HepG2 (cell line): ENCODE measurements at regions not wholly inside any gene's neighbourhood (a gene's known extent, or its start where the extent isn't known, plus 50 kb on each side); places are given as distances from the start of the nearest gene placed in this dataset.

ENCODE experiments used
- ATAC-seq: fragments of 200-7000 bp; cut with Tn5 transposase; 3 replicates; pipeline ENCODE4 v1.9.1; 2020; ENCODE audit warnings: mild to moderate bottlenecking, moderate library complexity
- BruUV-seq: library from RNA; stranded (reverse); fragments of 400-500 nt; replicated peaks from 2 replicates; lab custom pipeline; 2021; lab: Mats Ljungman, UMichigan
- CTCF ChIA-PET: fragments of 300-600 bp; formaldehyde crosslinking; extraction: SDS; loops from one replicate; lab custom pipeline; 2021; ENCODE audit warnings: low total read pairs, inconsistent platforms, low intra/inter-chr PET ratio; lab: Yijun Ruan, JAX
- POLR2A ChIA-PET: fragments of 350-600 bp; sonication (Branson Sonifier 250); formaldehyde crosslinking; loops from one replicate; lab custom pipeline; 2020; ENCODE audit warnings: antibody characterized with exemption, inconsistent platforms; lab: Yijun Ruan, JAX
- DNase-seq: peaks from one replicate; pipeline ENCODE4 v3.0.0-alpha.2; 2015; ENCODE audit warnings: low spot score
- FAIRE-seq: peaks from 3 replicates; lab custom pipeline; 2011; peaks lifted over from hg19 to GRCh38; lab: Jason Lieb, UNC
- H2AFZ ChIP-seq: one replicate; pipeline ENCODE4 v1.6.1; 2011; ENCODE audit warnings: low read length, inconsistent platforms
- H3K27ac ChIP-seq: fragments of 300-600 bp; 3 replicates; pipeline ENCODE4 v1.8.0; 2011; ENCODE audit warnings: mixed run types, mild to moderate bottlenecking, mixed read lengths, low read length, inconsistent platforms; ENCODE audit not compliant: insufficient read depth; ENCODE audit errors: extremely low read length
- H3K27me3 ChIP-seq, 2 experiments: fragments of 200-600 bp in 1 of 2; 2 replicates in 1 of 2; 3 replicates in 1 of 2; pipeline versions ENCODE4 v1.6.0 to v1.8.0; 2011; ENCODE audit warnings: low read length in 2 of 2, mild to moderate bottlenecking in 2 of 2, moderate library complexity in 2 of 2, inconsistent platforms in 1 of 2; ENCODE audit not compliant: insufficient read depth in 2 of 2, control insufficient read depth in 1 of 2
- H3K36me3 ChIP-seq, 2 experiments: fragments of 200-600 bp in 1 of 2; replicated peaks in 1 of 2; 2 replicates in 1 of 2; 3 replicates in 1 of 2; pipeline versions ENCODE4 v1.5.1 to v1.8.0; 2011; ENCODE audit warnings: low read length in 2 of 2, inconsistent platforms in 1 of 2; ENCODE audit not compliant: insufficient read depth in 2 of 2, control insufficient read depth in 1 of 2
- H3K4me1 ChIP-seq: 2 replicates; pipeline ENCODE4 v1.5.1; 2012; ENCODE audit warnings: low read length, inconsistent platforms; ENCODE audit not compliant: insufficient read depth
- H3K4me2 ChIP-seq: 2 replicates; pipeline ENCODE4 v1.6.0; 2011; ENCODE audit warnings: low read depth, low read length, inconsistent platforms
- H3K4me3 ChIP-seq, 3 experiments: fragments of 200-600 bp in 1 of 3; sonication (generic), shearing (Covaris generic) in 1 of 3; replicated peaks in 1 of 3; 2 replicates each; pipeline ENCODE4 v1.5.1; 2011 to 2016; ENCODE audit warnings: low read length in 3 of 3, inconsistent platforms in 2 of 3, low read depth in 2 of 3, mild to moderate bottlenecking in 2 of 3, control low read depth in 1 of 3, mixed read lengths in 1 of 3; ENCODE audit not compliant: insufficient read depth in 1 of 3
- H3K79me2 ChIP-seq: one replicate; pipeline ENCODE4 v1.6.1; 2011; ENCODE audit warnings: low read length, inconsistent platforms; ENCODE audit not compliant: insufficient read depth
- H3K9ac ChIP-seq: 2 replicates; pipeline ENCODE4 v1.6.0; 2011; ENCODE audit warnings: mild to moderate bottlenecking, low read depth, low read length, inconsistent platforms; ENCODE audit not compliant: insufficient read depth
- H3K9me3 ChIP-seq: 2 replicates; pipeline ENCODE4 v1.5.1; 2012; ENCODE audit warnings: mild to moderate bottlenecking, low read length
- H4K20me1 ChIP-seq: 2 replicates; pipeline ENCODE4 v1.6.0; 2011; ENCODE audit warnings: inconsistent platforms, mild to moderate bottlenecking, low read length, moderate library complexity; ENCODE audit not compliant: insufficient read depth
- ARNT2 ChIP-seq: sonication (generic); formaldehyde crosslinking; IDR thresholded peaks from 2 replicates; pipeline ENCODE4 v1.8.0; 2022; ENCODE audit warnings: mild to moderate bottlenecking, low read depth, missing genetic modification reagents, moderate library complexity
- ELK4 ChIP-seq: sonication (generic); formaldehyde crosslinking; IDR thresholded peaks from 2 replicates; pipeline ENCODE4 v1.9.0; 2021; ENCODE audit warnings: missing genetic modification reagents, borderline replicate concordance
- ETV6 ChIP-seq: sonication (generic); formaldehyde crosslinking; conservative IDR thresholded peaks from 2 replicates; pipeline ENCODE4 v1.4.0; 2020; ENCODE audit warnings: missing genetic modification reagents
- GFI1 ChIP-seq: sonication (generic); formaldehyde crosslinking; IDR thresholded peaks from 2 replicates; pipeline ENCODE4 v1.5.0; 2020; ENCODE audit warnings: missing genetic modification reagents, mild to moderate bottlenecking, borderline replicate concordance
- GTF2F1 ChIP-seq: fragments of 150-350 bp; IDR thresholded peaks from 2 replicates; pipeline ENCODE4 v1.6.1; 2014; ENCODE audit warnings: low read length
- HMG20A ChIP-seq: IDR thresholded peaks from 2 replicates; pipeline ENCODE4 v1.6.1; 2016; ENCODE audit warnings: borderline replicate concordance
- KLF12 ChIP-seq: sonication (generic); formaldehyde crosslinking; IDR thresholded peaks from 2 replicates; pipeline ENCODE4 v1.4.0; 2020; ENCODE audit warnings: missing genetic modification reagents, borderline replicate concordance
- NFRKB ChIP-seq: fragments of 450-650 bp; IDR thresholded peaks from 2 replicates; pipeline ENCODE4 v1.6.1; 2017
- RFX5 ChIP-seq: IDR thresholded peaks from 2 replicates; pipeline ENCODE4 v1.6.1; 2011; ENCODE audit warnings: low read depth, low read length, improper control_type of control experiment
- ZBTB44 ChIP-seq: sonication (generic); formaldehyde crosslinking; IDR thresholded peaks from 2 replicates; pipeline ENCODE4 v1.4.0; 2020; ENCODE audit warnings: missing genetic modification reagents
- ZBTB49 ChIP-seq: sonication (generic); formaldehyde crosslinking; IDR thresholded peaks from 2 replicates; pipeline ENCODE4 v1.4.0; 2020; ENCODE audit warnings: missing genetic modification reagents, borderline replicate concordance
- ZFP62 ChIP-seq: sonication (generic); formaldehyde crosslinking; IDR thresholded peaks from 2 replicates; pipeline ENCODE4 v1.4.0; 2020; ENCODE audit warnings: missing genetic modification reagents
- ZNF383 ChIP-seq: sonication (generic); formaldehyde crosslinking; IDR thresholded peaks from 2 replicates; pipeline ENCODE4 v1.4.0; 2020; ENCODE audit warnings: missing genetic modification reagents, mild to moderate bottlenecking, borderline replicate concordance
- ZNF460 ChIP-seq: sonication (generic); formaldehyde crosslinking; IDR thresholded peaks from 2 replicates; pipeline ENCODE4 v1.5.1; 2020; ENCODE audit warnings: missing genetic modification reagents, mild to moderate bottlenecking, borderline replicate concordance
- ZNF616 ChIP-seq: sonication (generic); formaldehyde crosslinking; IDR thresholded peaks from 2 replicates; pipeline ENCODE4 v1.5.0; 2020; ENCODE audit warnings: low read depth, mild to moderate bottlenecking, missing genetic modification reagents
- WGBS: methylation state at CpG from one replicate; pipeline ENCODE4 v1.1.6; 2017; ENCODE audit warnings: low lambda C conversion rate; 5-methylcytosine and 5-hydroxymethylcytosine counted together
- in situ Hi-C: cut with HindIII; loops from 2 replicates; pipeline ENCODE4 v1.10.0; 2017; ENCODE audit warnings: low pct_unique_long_range_greater_than_20kb; ENCODE audit not compliant: extremely low pct_ligation_motif_present
- intact Hi-C: fragments of 100-400 bp; cut with micrococcal nuclease; formaldehyde crosslinking; loops from one replicate; pipeline ENCODE4 v1.10.0; 2022; ENCODE audit not compliant: unreplicated experiment

- ATAC-seq (no peak), FAIRE-seq (no peak)
- no peaks in the 10 kb centered on the region for H3K79me2 ChIP-seq
- POLR2A ChIA-PET: no interaction called here
- no peaks in the 10 kb centered on the region for H3K36me3 ChIP-seq
- no peak for TF ChIP-seq ZNF616 (CRISPR knock-in tag)
- TF ChIP-seq ZNF460 (CRISPR knock-in tag): no peak
- TF ChIP-seq ARNT2 (CRISPR knock-in tag): no peak
- no peak for TF ChIP-seq RFX5
- no peak for TF ChIP-seq NFRKB
- TF ChIP-seq, all 625 proteins: peak for 0
- no peak for DNase-seq
- CTCF ChIA-PET: no interaction called here
- Histone ChIP-seq H3K9me3 (peaks cover 70% of the 10 kb centered on the region), H3K4me2 (no peak overlapping the region), H3K4me3 (no peak overlapping the region), H3K27ac (no peak overlapping the region), H3K27me3 (no peaks in the 10 kb centered on the region), H2AFZ (no peak overlapping the region), H3K4me1 (no peaks in the 10 kb centered on the region), H4K20me1 (no peaks in the 10 kb centered on the region), H3K9ac (no peak overlapping the region)
- BruUV-seq: no TSS peak
- in situ Hi-C loops (no loop called here), intact Hi-C loops (no loop called here)
- 0% methylated on average over 1 of the region's 1 CpG for WGBS
These were observed 263.8 kb downstream of the CDH11 start for GRCh38 chr16:64858076-64858475.

- no peak overlapping the region for H3K9ac ChIP-seq
- H4K20me1 ChIP-seq: no peaks in the 10 kb centered on the region
- ChIA-PET CTCF (no interaction called here), POLR2A (no interaction called here)
- H3K9me3 ChIP-seq: peaks cover 71% of the 10 kb centered on the region
- in situ Hi-C loops: no loop called here
- no peak overlapping the region for H3K27ac ChIP-seq
- H3K79me2 ChIP-seq: no peaks in the 10 kb centered on the region
- H3K36me3 ChIP-seq: no peaks in the 10 kb centered on the region
- FAIRE-seq: no peak
- no peaks in the 10 kb centered on the region for H3K27me3 ChIP-seq
- BruUV-seq: no TSS peak
- no peak for DNase-seq
- no peak overlapping the region for H2AFZ ChIP-seq
- ATAC-seq: no peak
- intact Hi-C loops: no loop called here
- 3% methylated on average over 2 of the region's 2 CpGs for WGBS
- H3K4me1 ChIP-seq: no peaks in the 10 kb centered on the region
- H3K4me3 ChIP-seq: no peak overlapping the region
- H3K4me2 ChIP-seq: no peak overlapping the region
- TF ChIP-seq ZNF383 (CRISPR knock-in tag) (no peak), ZFP62 (no peak), GTF2F1 (no peak), HMG20A (CRISPR knock-in tag) (no peak), ZBTB49 (no peak), ETV6 (no peak), GFI1 (CRISPR knock-in tag) (no peak), KLF12 (CRISPR knock-in tag) (no peak), ZBTB44 (CRISPR knock-in tag) (no peak), ELK4 (CRISPR knock-in tag) (no peak)
These were observed 264.5 kb downstream of the CDH11 start for GRCh38 chr16:64857411-64857810.
